ENCODE measurements at regions not wholly inside any gene's neighbourhood (a gene's known extent, or its start where the extent isn't known, plus 50 kb on each side); places are given as distances from the start of the nearest gene placed in this dataset.

DNA sequence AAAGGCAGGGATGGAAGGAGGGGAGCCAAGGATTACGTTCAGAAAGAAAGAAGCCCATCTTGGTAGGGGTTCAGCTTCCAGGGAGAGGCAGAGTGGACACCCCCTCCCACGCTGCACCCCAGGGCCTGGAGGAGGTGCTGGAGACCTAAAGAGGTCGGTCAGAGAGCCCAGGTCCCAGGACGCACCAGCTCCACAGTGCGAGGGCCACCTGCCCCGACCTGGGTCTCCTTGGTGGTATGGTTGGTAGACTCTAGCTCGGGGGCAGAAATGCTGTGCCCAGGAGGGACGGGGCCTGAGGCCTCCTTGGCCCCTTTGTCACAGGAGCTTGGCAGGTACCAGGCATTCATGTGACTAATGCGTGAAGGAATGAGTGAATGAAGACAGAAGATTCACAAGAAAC lies 87.1 kb upstream of the RAB6C start:
- Histone ChIP-seq H3K4me1 (no peaks in the 10 kb centered on the region), H3K4me3 (no peak overlapping the region), H3K36me3 (no peaks in the 10 kb centered on the region), H3K9me3 (no peaks in the 10 kb centered on the region), H3K27ac (no peak overlapping the region), H3K27me3 (peaks cover 0 to 28% of the 10 kb centered on the region in 2 donors)
- DNase-seq (no peak), ATAC-seq (no peak)
- intact Hi-C loops (cut with DNase I) = no loop called here
- TF ChIP-seq, protein P1, sequence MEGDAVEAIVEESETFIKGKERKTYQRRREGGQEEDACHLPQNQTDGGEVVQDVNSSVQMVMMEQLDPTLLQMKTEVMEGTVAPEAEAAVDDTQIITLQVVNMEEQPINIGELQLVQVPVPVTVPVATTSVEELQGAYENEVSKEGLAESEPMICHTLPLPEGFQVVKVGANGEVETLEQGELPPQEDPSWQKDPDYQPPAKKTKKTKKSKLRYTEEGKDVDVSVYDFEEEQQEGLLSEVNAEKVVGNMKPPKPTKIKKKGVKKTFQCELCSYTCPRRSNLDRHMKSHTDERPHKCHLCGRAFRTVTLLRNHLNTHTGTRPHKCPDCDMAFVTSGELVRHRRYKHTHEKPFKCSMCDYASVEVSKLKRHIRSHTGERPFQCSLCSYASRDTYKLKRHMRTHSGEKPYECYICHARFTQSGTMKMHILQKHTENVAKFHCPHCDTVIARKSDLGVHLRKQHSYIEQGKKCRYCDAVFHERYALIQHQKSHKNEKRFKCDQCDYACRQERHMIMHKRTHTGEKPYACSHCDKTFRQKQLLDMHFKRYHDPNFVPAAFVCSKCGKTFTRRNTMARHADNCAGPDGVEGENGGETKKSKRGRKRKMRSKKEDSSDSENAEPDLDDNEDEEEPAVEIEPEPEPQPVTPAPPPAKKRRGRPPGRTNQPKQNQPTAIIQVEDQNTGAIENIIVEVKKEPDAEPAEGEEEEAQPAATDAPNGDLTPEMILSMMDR (IDR thresholded peaks at IDR 0.05) = no peak

DNA sequence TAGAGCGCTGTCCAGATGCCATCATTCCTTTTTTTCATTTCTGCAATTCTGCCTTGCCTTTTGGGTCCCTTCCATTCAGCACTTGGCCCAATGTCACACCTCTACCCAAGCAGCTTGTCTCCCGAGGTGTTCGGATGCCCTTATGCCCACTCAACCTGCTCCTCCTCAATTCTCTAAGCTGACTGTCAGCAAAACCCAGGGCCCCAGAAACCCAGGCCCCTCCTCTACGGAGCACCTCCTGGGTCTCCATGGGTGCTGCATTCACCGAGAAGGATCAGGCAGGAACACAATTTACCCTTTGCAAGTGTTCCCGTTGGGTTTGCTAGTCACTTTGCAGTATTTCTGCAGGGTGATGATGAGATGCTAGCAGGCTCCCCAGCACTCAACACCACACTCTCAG lies 86.7 kb upstream of the RAB6C start:
- ATAC-seq = no peak
- TF ChIP-seq, protein P1 (IDR thresholded peaks at IDR 0.05) = no peak
- intact Hi-C loops (cut with DNase I) = no loop called here

DNA sequence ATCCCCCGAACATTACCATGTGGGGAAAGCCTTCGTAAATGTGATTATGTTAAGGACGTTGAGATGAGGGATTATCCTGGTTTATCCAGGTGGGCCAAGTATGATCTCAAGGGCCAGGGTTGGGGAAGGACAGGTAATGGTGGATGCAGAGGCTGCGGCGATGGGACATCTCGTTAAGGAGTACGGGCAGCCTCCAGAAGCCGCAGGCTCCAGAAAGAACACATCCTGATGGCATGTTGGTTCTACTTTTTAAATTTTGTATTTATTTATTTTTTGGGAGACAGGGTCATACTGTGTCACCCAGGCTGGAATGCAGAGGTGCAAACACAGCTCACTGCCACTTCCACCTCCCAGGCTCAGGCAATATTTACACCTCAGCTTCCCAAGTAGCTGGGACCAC lies 86.2 kb upstream of the RAB6C start:
- H3K27ac ChIP-seq = no peak overlapping the region
- H3K36me3 ChIP-seq = no peaks in the 10 kb centered on the region
- intact Hi-C loops (cut with DNase I) = no loop called here
- H3K4me3 ChIP-seq = no peak overlapping the region
- peaks cover 0 to 28% of the 10 kb centered on the region in 2 donors for H3K27me3 ChIP-seq
- TF ChIP-seq, protein P1 (IDR thresholded peaks at IDR 0.05) = no peak
- H3K4me1 ChIP-seq = no peaks in the 10 kb centered on the region
- ATAC-seq (no peak), DNase-seq (no peak)
- no peaks in the 10 kb centered on the region for H3K9me3 ChIP-seq

More for the DNA sequence above, 86.7 kb upstream of the RAB6C start:
- no peak for DNase-seq
- Histone ChIP-seq H3K27me3 (peaks cover 0 to 28% of the 10 kb centered on the region in 2 donors), H3K27ac (no peak overlapping the region), H3K4me3 (no peak overlapping the region), H3K9me3 (no peaks in the 10 kb centered on the region), H3K4me1 (no peaks in the 10 kb centered on the region), H3K36me3 (no peaks in the 10 kb centered on the region)

DNA sequence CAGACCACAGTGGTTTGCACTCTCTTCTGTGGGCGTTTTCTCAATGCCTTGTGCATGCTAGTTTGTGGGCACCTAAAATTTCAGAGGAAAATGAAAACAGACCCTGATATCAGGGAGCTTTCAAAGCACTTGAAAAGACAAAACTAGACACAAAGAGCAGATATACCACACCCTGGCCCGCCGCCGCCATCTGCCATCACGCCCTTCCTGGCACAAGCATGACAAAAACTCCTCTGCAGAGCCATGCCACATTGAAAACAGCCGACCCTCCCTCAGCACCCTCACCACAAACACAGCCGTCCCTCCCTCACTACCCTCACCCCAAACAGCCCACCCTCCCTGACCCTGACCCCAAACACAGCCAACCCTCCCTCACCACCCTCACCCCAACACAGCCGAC lies 84.8 kb upstream of the RAB6C start:
- TF ChIP-seq, protein P1 (IDR thresholded peaks at IDR 0.05) = no peak
- Histone ChIP-seq H3K36me3 (no peaks in the 10 kb centered on the region), H3K9me3 (no peaks in the 10 kb centered on the region), H3K27me3 (peaks cover 0 to 28% of the 10 kb centered on the region in 2 donors), H3K4me3 (no peak overlapping the region), H3K4me1 (no peaks in the 10 kb centered on the region), H3K27ac (no peak overlapping the region)
- no peak for ATAC-seq
- DNase-seq = no peak
- intact Hi-C loops (cut with DNase I) = no loop called here

DNA sequence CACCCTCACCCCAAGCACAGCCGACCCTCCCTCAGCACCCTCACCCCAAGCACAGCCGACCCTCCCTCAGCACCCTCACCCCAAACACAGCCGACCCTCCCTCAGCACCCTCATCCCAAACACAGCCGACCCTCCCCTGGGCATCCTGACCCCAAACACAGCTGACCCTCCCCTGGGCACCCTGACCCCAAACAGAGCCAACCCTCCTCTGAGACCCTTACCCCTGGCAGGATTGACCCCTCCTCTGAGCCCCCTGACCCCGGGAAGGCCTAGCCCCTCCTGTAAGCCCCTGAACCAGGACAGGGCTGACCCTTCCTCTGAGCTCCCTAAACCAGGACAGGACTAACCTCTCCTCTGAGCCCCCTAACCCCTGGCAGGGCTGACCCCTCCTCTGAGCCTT lies 84.4 kb upstream of the RAB6C start:
- no peaks in the 10 kb centered on the region for H3K4me1 ChIP-seq
- TF ChIP-seq, protein P1 (IDR thresholded peaks at IDR 0.05) = no peak
- ATAC-seq = no peak
- H3K27ac ChIP-seq = no peak overlapping the region
- no peaks in the 10 kb centered on the region for H3K9me3 ChIP-seq
- no peak for DNase-seq
- no peaks in the 10 kb centered on the region for H3K36me3 ChIP-seq
- no peak overlapping the region for H3K4me3 ChIP-seq
- intact Hi-C loops (cut with DNase I) = no loop called here
- H3K27me3 ChIP-seq = peaks cover 0 to 28% of the 10 kb centered on the region in 2 donors
